ENCODE measurements at regions not wholly inside any gene's neighbourhood (a gene's known extent, or its start where the extent isn't known, plus 50 kb on each side); places are given as distances from the start of the nearest gene placed in this dataset.
"Not testable (repeated sequence)": the region's sequence is repeated elsewhere in the genome, so short reads cannot be mapped to it uniquely, and the experiment has no call there.

- no peaks in the 10 kb centered on the region for H3K36me3 ChIP-seq (ENCODE audit: control insufficient read depth, insufficient read depth, low read length)
- no peak overlapping the region for H3K27ac ChIP-seq (ENCODE audit: insufficient read depth, low read depth, low read length, poor library complexity, severe bottlenecking)
- H3K27me3 ChIP-seq (ENCODE audit: control insufficient read depth, insufficient read depth, low read length, poor library complexity, severe bottlenecking), result no peaks in the 10 kb centered on the region
- H3K9me3 ChIP-seq (ENCODE audit: control insufficient read depth, low read length), result no peaks in the 10 kb centered on the region
- 92 to 95% methylated on average over 2 to 4 of the region's 4 CpGs for WGBS, 2 experiments
- H3K4me3 ChIP-seq (ENCODE audit: insufficient read depth, low read depth, low read length), result no peak overlapping the region
- no peaks in the 10 kb centered on the region for H3K4me1 ChIP-seq (ENCODE audit: control insufficient read depth, insufficient read depth, low read length)
Observed at GRCh38 chr3:95227092-95227491, 1164.2 kb downstream of the NSUN3 start.

GRCh38 chr3:95228416-95228815 lies 1165.6 kb downstream of the NSUN3 start:
- no peak overlapping the region for H3K27ac ChIP-seq (ENCODE audit: insufficient read depth, low read depth, low read length, poor library complexity, severe bottlenecking)

GRCh38 chr3:95235916-95236315 lies 1173.1 kb downstream of the NSUN3 start:
- Histone ChIP-seq H3K36me3 (ENCODE audit: control insufficient read depth, insufficient read depth, low read length) (no peaks in the 10 kb centered on the region), H3K27me3 (ENCODE audit: control insufficient read depth, insufficient read depth, low read length, poor library complexity, severe bottlenecking) (no peaks in the 10 kb centered on the region), H3K9me3 (ENCODE audit: control insufficient read depth, low read length) (no peaks in the 10 kb centered on the region), H3K4me3 (ENCODE audit: insufficient read depth, low read depth, low read length) (no peak overlapping the region), H3K4me1 (ENCODE audit: control insufficient read depth, insufficient read depth, low read length) (no peaks in the 10 kb centered on the region), H3K27ac (ENCODE audit: insufficient read depth, low read depth, low read length, poor library complexity, severe bottlenecking) (no peak overlapping the region)

More at GRCh38 chr3:95228416-95228815, 1165.6 kb downstream of the NSUN3 start:
- Histone ChIP-seq H3K36me3 (ENCODE audit: control insufficient read depth, insufficient read depth, low read length) (no peaks in the 10 kb centered on the region), H3K4me1 (ENCODE audit: control insufficient read depth, insufficient read depth, low read length) (no peaks in the 10 kb centered on the region), H3K9me3 (ENCODE audit: control insufficient read depth, low read length) (no peaks in the 10 kb centered on the region), H3K4me3 (ENCODE audit: insufficient read depth, low read depth, low read length) (no peak overlapping the region), H3K27me3 (ENCODE audit: control insufficient read depth, insufficient read depth, low read length, poor library complexity, severe bottlenecking) (no peaks in the 10 kb centered on the region)
- 95% methylated on average over 7 of the region's 7 CpGs for WGBS, 2 experiments

- H3K4me3 ChIP-seq (ENCODE audit: insufficient read depth, low read depth, low read length), result no peak overlapping the region
- WGBS, 2 experiments, result 80 to 100% methylated on average over 1 of the region's 2 CpGs
Observed at GRCh38 chr3:95237783-95238182, 1174.9 kb downstream of the NSUN3 start.

GRCh38 chr3:95240395-95240794 lies 1177.5 kb downstream of the NSUN3 start:
- no peaks in the 10 kb centered on the region for H3K27me3 ChIP-seq (ENCODE audit: control insufficient read depth, insufficient read depth, low read length, poor library complexity, severe bottlenecking)
- H3K9me3 ChIP-seq (ENCODE audit: control insufficient read depth, low read length), result no peaks in the 10 kb centered on the region
- 90 to 93% methylated on average over 2 of the region's 2 CpGs for WGBS, 2 experiments
- no peaks in the 10 kb centered on the region for H3K36me3 ChIP-seq (ENCODE audit: control insufficient read depth, insufficient read depth, low read length)
- no peak overlapping the region for H3K27ac ChIP-seq (ENCODE audit: insufficient read depth, low read depth, low read length, poor library complexity, severe bottlenecking)
- no peak overlapping the region for H3K4me3 ChIP-seq (ENCODE audit: insufficient read depth, low read depth, low read length)
- no peaks in the 10 kb centered on the region for H3K4me1 ChIP-seq (ENCODE audit: control insufficient read depth, insufficient read depth, low read length)

More at GRCh38 chr3:95237783-95238182, 1174.9 kb downstream of the NSUN3 start:
- Histone ChIP-seq H3K4me1 (ENCODE audit: control insufficient read depth, insufficient read depth, low read length) (no peaks in the 10 kb centered on the region), H3K27me3 (ENCODE audit: control insufficient read depth, insufficient read depth, low read length, poor library complexity, severe bottlenecking) (no peaks in the 10 kb centered on the region), H3K36me3 (ENCODE audit: control insufficient read depth, insufficient read depth, low read length) (no peaks in the 10 kb centered on the region), H3K27ac (ENCODE audit: insufficient read depth, low read depth, low read length, poor library complexity, severe bottlenecking) (no peak overlapping the region), H3K9me3 (ENCODE audit: control insufficient read depth, low read length) (no peaks in the 10 kb centered on the region)

GRCh38 chr3:95241256-95241655 lies 1178.4 kb downstream of the NSUN3 start:
- not testable (repeated sequence) for H3K36me3 ChIP-seq (ENCODE audit: control insufficient read depth, insufficient read depth, low read length); H3K4me3 ChIP-seq (ENCODE audit: insufficient read depth, low read depth, low read length); H3K9me3 ChIP-seq (ENCODE audit: control insufficient read depth, low read length); H3K27me3 ChIP-seq (ENCODE audit: control insufficient read depth, insufficient read depth, low read length, poor library complexity, severe bottlenecking); H3K4me1 ChIP-seq (ENCODE audit: control insufficient read depth, insufficient read depth, low read length); H3K27ac ChIP-seq (ENCODE audit: insufficient read depth, low read depth, low read length, poor library complexity, severe bottlenecking)
- WGBS, 2 experiments, result 90 to 94% methylated on average over 9 of the region's 9 CpGs

GRCh38 chr3:95246413-95246812 lies 1183.6 kb downstream of the NSUN3 start:
- Histone ChIP-seq H3K36me3 (ENCODE audit: control insufficient read depth, insufficient read depth, low read length) (no peaks in the 10 kb centered on the region), H3K4me3 (ENCODE audit: insufficient read depth, low read depth, low read length) (no peak overlapping the region), H3K27ac (ENCODE audit: insufficient read depth, low read depth, low read length, poor library complexity, severe bottlenecking) (no peak overlapping the region), H3K4me1 (ENCODE audit: control insufficient read depth, insufficient read depth, low read length) (no peaks in the 10 kb centered on the region), H3K9me3 (ENCODE audit: control insufficient read depth, low read length) (no peaks in the 10 kb centered on the region), H3K27me3 (ENCODE audit: control insufficient read depth, insufficient read depth, low read length, poor library complexity, severe bottlenecking) (no peaks in the 10 kb centered on the region)
- WGBS, 2 experiments, result 96 to 97% methylated on average over 5 of the region's 5 CpGs

GRCh38 chr3:95254061-95254460 lies 1191.2 kb downstream of the NSUN3 start:
- Histone ChIP-seq H3K36me3 (ENCODE audit: control insufficient read depth, insufficient read depth, low read length) (no peaks in the 10 kb centered on the region), H3K4me3 (ENCODE audit: insufficient read depth, low read depth, low read length) (no peak overlapping the region)

GRCh38 chr3:95254758-95255157 lies 1191.9 kb downstream of the NSUN3 start:
- no peaks in the 10 kb centered on the region for H3K4me1 ChIP-seq (ENCODE audit: control insufficient read depth, insufficient read depth, low read length)
- H3K36me3 ChIP-seq (ENCODE audit: control insufficient read depth, insufficient read depth, low read length), result no peaks in the 10 kb centered on the region
- WGBS, 2 experiments, result 96% methylated on average over 6 of the region's 6 CpGs
- H3K27me3 ChIP-seq (ENCODE audit: control insufficient read depth, insufficient read depth, low read length, poor library complexity, severe bottlenecking), result no peaks in the 10 kb centered on the region
- H3K4me3 ChIP-seq (ENCODE audit: insufficient read depth, low read depth, low read length), result no peak overlapping the region
- no peaks in the 10 kb centered on the region for H3K9me3 ChIP-seq (ENCODE audit: control insufficient read depth, low read length)
- no peak overlapping the region for H3K27ac ChIP-seq (ENCODE audit: insufficient read depth, low read depth, low read length, poor library complexity, severe bottlenecking)

More at GRCh38 chr3:95254061-95254460, 1191.2 kb downstream of the NSUN3 start:
- Histone ChIP-seq H3K9me3 (ENCODE audit: control insufficient read depth, low read length) (no peaks in the 10 kb centered on the region), H3K27ac (ENCODE audit: insufficient read depth, low read depth, low read length, poor library complexity, severe bottlenecking) (no peak overlapping the region), H3K27me3 (ENCODE audit: control insufficient read depth, insufficient read depth, low read length, poor library complexity, severe bottlenecking) (no peaks in the 10 kb centered on the region), H3K4me1 (ENCODE audit: control insufficient read depth, insufficient read depth, low read length) (no peaks in the 10 kb centered on the region)

- WGBS, 2 experiments, result 94 to 100% methylated on average over 1 to 3 of the region's 3 CpGs
- H3K4me3 ChIP-seq (ENCODE audit: insufficient read depth, low read depth, low read length), result no peak overlapping the region
- no peaks in the 10 kb centered on the region for H3K27me3 ChIP-seq (ENCODE audit: control insufficient read depth, insufficient read depth, low read length, poor library complexity, severe bottlenecking)
- H3K4me1 ChIP-seq (ENCODE audit: control insufficient read depth, insufficient read depth, low read length), result no peaks in the 10 kb centered on the region
- H3K27ac ChIP-seq (ENCODE audit: insufficient read depth, low read depth, low read length, poor library complexity, severe bottlenecking), result no peak overlapping the region
- H3K9me3 ChIP-seq (ENCODE audit: control insufficient read depth, low read length), result no peaks in the 10 kb centered on the region
- H3K36me3 ChIP-seq (ENCODE audit: control insufficient read depth, insufficient read depth, low read length), result no peaks in the 10 kb centered on the region
Observed at GRCh38 chr3:95265129-95265528, 1202.3 kb downstream of the NSUN3 start.

- Histone ChIP-seq H3K4me3 (ENCODE audit: insufficient read depth, low read depth, low read length) (no peak overlapping the region), H3K4me1 (ENCODE audit: control insufficient read depth, insufficient read depth, low read length) (no peaks in the 10 kb centered on the region), H3K36me3 (ENCODE audit: control insufficient read depth, insufficient read depth, low read length) (no peaks in the 10 kb centered on the region), H3K27ac (ENCODE audit: insufficient read depth, low read depth, low read length, poor library complexity, severe bottlenecking) (no peak overlapping the region), H3K27me3 (ENCODE audit: control insufficient read depth, insufficient read depth, low read length, poor library complexity, severe bottlenecking) (no peaks in the 10 kb centered on the region), H3K9me3 (ENCODE audit: control insufficient read depth, low read length) (no peaks in the 10 kb centered on the region)
- 93 to 100% methylated on average over 1 of the region's 1 CpG for WGBS, 2 experiments
Observed at GRCh38 chr3:95271395-95271794, 1208.5 kb downstream of the NSUN3 start.

Data from ectodermal cell (in vitro differentiated cells).